ENCODE measurements at regions not wholly inside any gene's neighbourhood (a gene's known extent, or its start where the extent isn't known, plus 50 kb on each side); places are given as distances from the start of the nearest gene placed in this dataset.

DNA sequence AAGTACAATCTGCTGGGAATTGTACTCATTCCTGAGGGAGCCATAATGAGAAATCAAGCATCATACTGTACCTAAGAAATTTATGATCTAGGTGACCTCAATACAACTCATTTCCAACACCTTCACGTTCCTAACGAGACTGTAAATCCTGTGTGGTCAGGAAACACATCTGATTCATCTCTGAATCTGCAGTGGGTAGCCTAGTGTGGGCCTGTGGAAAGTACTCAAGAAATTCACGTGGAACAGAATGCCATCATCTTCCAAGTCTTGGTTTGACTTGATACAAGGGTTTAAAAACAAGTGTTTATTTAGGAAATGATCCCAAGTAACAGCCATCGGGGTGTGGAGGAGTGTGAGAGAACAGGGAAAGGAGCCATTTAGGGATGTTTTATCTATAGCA lies 568.9 kb downstream of the EDEM1 start:
- no peak overlapping the region for H3K4me3 ChIP-seq (ENCODE audit: low read depth, low read length)
- no peak for DNase-seq (ENCODE audit: low read depth)
- TF ChIP-seq, protein P1, sequence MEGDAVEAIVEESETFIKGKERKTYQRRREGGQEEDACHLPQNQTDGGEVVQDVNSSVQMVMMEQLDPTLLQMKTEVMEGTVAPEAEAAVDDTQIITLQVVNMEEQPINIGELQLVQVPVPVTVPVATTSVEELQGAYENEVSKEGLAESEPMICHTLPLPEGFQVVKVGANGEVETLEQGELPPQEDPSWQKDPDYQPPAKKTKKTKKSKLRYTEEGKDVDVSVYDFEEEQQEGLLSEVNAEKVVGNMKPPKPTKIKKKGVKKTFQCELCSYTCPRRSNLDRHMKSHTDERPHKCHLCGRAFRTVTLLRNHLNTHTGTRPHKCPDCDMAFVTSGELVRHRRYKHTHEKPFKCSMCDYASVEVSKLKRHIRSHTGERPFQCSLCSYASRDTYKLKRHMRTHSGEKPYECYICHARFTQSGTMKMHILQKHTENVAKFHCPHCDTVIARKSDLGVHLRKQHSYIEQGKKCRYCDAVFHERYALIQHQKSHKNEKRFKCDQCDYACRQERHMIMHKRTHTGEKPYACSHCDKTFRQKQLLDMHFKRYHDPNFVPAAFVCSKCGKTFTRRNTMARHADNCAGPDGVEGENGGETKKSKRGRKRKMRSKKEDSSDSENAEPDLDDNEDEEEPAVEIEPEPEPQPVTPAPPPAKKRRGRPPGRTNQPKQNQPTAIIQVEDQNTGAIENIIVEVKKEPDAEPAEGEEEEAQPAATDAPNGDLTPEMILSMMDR (IDR thresholded peaks at IDR 0.05; ENCODE audit: insufficient read depth, low read length), result no peak

- TF ChIP-seq, protein P1 (IDR thresholded peaks at IDR 0.05; ENCODE audit: insufficient read depth, low read length), result no peak
- no peak for DNase-seq (ENCODE audit: low read depth)
Observed at GRCh38 chr3:5757213-5757804, 569.8 kb downstream of the EDEM1 start.

DNA sequence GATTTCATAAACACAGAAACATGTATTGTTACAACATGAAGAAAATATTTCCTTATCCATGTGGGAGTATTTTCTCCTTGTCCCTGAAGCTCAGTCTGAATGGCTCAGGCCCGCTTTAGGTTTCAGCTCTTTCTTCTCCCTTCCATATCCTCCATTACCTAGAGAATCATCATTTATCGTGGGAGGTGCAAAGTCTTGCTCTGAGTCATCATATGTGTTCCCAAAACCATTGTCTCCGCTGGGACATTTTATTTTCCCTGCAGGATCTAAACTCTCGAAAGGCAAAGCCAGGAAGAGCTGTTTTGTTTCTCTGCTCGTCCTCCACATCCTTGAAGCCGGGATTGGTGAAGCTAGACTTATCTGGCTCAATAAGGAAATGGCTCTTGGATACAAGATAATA lies 571.2 kb downstream of the EDEM1 start:
- TF ChIP-seq, protein P1 (IDR thresholded peaks at IDR 0.05; ENCODE audit: insufficient read depth, low read length), result no peak
- no peak overlapping the region for H3K4me3 ChIP-seq (ENCODE audit: low read depth, low read length)
- no peak for DNase-seq (ENCODE audit: low read depth)

More at GRCh38 chr3:5757213-5757804, 569.8 kb downstream of the EDEM1 start:
- H3K4me3 ChIP-seq (ENCODE audit: low read depth, low read length), result no peak overlapping the region

GRCh38 chr3:5762506-5762905 lies 575.0 kb downstream of the EDEM1 start:
- no peak overlapping the region for H3K4me3 ChIP-seq (ENCODE audit: low read depth, low read length)
- TF ChIP-seq, protein P1 (IDR thresholded peaks at IDR 0.05; ENCODE audit: insufficient read depth, low read length), result no peak
- DNase-seq (ENCODE audit: low read depth), result no peak

- TF ChIP-seq, protein P1 (IDR thresholded peaks at IDR 0.05; ENCODE audit: insufficient read depth, low read length), result no peak
- no peak overlapping the region for H3K4me3 ChIP-seq (ENCODE audit: low read depth, low read length)
- DNase-seq (ENCODE audit: low read depth), result no peak
Observed at GRCh38 chr3:5766848-5767247, 579.3 kb downstream of the EDEM1 start.

DNA sequence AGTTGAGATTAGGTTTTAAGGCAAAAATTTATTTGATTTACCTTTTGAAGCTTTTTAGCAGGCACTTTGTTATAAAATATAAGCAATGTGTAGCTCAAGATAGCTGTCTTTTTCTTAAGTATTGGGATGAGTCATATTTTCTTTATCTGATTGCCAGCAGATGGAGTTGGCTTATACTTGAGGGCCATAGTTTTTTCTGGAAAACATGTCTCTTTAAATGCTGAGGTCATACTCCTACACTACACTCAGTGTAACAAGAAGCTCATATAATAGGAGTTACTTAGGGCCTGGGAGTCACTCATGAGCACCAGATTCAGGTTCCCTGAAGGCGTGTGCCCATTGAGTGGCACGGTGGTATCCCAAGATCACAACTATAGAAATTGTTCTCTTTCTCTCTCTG lies 579.8 kb downstream of the EDEM1 start:
- DNase-seq (ENCODE audit: low read depth), result no peak
- TF ChIP-seq, protein P1 (IDR thresholded peaks at IDR 0.05; ENCODE audit: insufficient read depth, low read length), result no peak

More for the DNA sequence above, 579.8 kb downstream of the EDEM1 start:
- H3K4me3 ChIP-seq (ENCODE audit: low read depth, low read length), result no peak overlapping the region
